NT2/D1 (cell line): ENCODE measurements at regions not wholly inside any gene's neighbourhood (a gene's known extent, or its start where the extent isn't known, plus 50 kb on each side); places are given as distances from the start of the nearest gene placed in this dataset.

Experiments
- SUZ12 ChIP-seq: IDR thresholded peaks from 2 replicates; pipeline ENCODE4 v1.6.1; 2011; ENCODE audit not compliant: insufficient read length, insufficient read depth; ENCODE audit errors: extremely low read depth
- YY1 ChIP-seq: IDR thresholded peaks from 2 replicates; pipeline ENCODE4 v1.6.1; 2011; ENCODE audit not compliant: insufficient read length, insufficient read depth

DNA sequence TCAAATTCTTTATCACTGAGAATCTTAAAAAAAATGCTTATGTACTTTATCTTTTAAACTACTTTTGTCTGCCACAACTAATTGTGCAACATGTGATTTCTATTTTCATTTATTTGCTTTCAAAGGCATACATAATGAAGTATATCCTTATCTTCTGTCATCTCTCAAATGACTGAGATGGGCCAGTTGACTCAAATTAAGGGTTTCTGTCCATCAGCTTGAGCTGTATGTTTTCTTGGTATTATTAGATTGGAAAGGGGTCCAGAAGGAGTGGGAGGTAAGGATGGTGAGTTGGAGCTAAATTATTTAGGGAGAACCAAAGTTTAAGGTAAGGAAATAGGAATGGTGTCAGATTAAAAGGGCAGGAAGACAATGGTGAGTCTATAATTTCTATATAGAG, 408.4 kb upstream of the SEL1L start:
- TF ChIP-seq SUZ12: no peak
- no peak for TF ChIP-seq YY1
